Activated CD4-positive, alpha-beta memory T cell treated with anti-CD3 and anti-CD28 coated beads for 36 hours (primary cell): ENCODE measurements at regions not wholly inside any gene's neighbourhood (a gene's known extent, or its start where the extent isn't known, plus 50 kb on each side); places are given as distances from the start of the nearest gene placed in this dataset.

Source experiments
- CTCF ChIA-PET: fragments of 350-600 bp; sonication (Branson Sonifier 250); formaldehyde crosslinking; loops from one replicate; lab custom pipeline; 2021; ENCODE audit warnings: antibody characterized with exemption, inconsistent platforms; lab: Charles Lee
- POLR2A ChIA-PET: fragments of 350-600 bp; sonication (Branson Sonifier 250); formaldehyde crosslinking; loops from one replicate; lab custom pipeline; 2021; ENCODE audit warnings: antibody characterized with exemption; lab: Charles Lee
- DNase-seq: peaks from one replicate; pipeline ENCODE4 v3.0.0-alpha.2; 2020
- H3K27ac Mint-ChIP-seq: one replicate; pipeline ENCODE4 v1.8.0; 2021; ENCODE audit warnings: mixed read lengths
- H3K27me3 Mint-ChIP-seq: one replicate; pipeline ENCODE4 v1.8.0; 2021; ENCODE audit warnings: mixed read lengths
- H3K36me3 Mint-ChIP-seq: one replicate; pipeline ENCODE4 v1.8.0; 2021; ENCODE audit warnings: mixed read lengths
- H3K4me1 Mint-ChIP-seq: one replicate; pipeline ENCODE4 v1.8.0; 2021; ENCODE audit warnings: low read depth, mixed read lengths
- H3K4me3 Mint-ChIP-seq: one replicate; pipeline ENCODE4 v1.8.0; 2021; ENCODE audit warnings: mild to moderate bottlenecking, mixed read lengths
- H3K9me3 Mint-ChIP-seq: one replicate; pipeline ENCODE4 v1.8.0; 2021; ENCODE audit warnings: mixed read lengths
- intact Hi-C: fragments of 100-400 bp; cut with micrococcal nuclease; formaldehyde crosslinking; loops from one replicate; pipeline ENCODE4 v1.15.1; 2023

DNA sequence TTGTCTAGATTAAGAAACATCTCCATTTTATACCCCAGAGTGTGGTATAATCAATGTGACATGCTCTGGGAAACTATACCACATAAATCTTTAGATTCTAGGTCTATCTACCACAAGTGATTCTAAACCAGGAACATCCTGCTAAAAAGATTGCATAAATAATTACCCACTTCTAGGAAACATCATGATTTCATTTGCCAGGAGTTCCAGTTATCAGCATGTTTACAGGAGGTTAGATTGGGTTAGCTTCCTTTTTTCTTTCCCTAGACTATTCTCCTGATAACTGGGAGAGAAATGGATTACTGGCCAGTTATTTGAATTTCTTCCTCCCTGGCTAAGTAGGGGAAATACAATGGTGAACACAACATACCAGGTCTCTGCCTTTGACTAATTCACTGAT, 230.3 kb upstream of the BOD1L1 start:
- Mint-ChIP-seq H3K27ac (no peak overlapping the region), H3K27me3 (no peaks in the 10 kb centered on the region), H3K9me3 (peaks cover 9% of the 10 kb centered on the region), H3K36me3 (no peaks in the 10 kb centered on the region), H3K4me3 (no peak overlapping the region), H3K4me1 (no peaks in the 10 kb centered on the region)
- ChIA-PET POLR2A (no interaction called here), CTCF (interaction anchor here (1.2 kb wide), 1 partner anchor 18 kb away, joined by 3 read pairs; no protein-coding TSS in a partner anchor)
- intact Hi-C loops: no loop called here
- no peak for DNase-seq

DNA sequence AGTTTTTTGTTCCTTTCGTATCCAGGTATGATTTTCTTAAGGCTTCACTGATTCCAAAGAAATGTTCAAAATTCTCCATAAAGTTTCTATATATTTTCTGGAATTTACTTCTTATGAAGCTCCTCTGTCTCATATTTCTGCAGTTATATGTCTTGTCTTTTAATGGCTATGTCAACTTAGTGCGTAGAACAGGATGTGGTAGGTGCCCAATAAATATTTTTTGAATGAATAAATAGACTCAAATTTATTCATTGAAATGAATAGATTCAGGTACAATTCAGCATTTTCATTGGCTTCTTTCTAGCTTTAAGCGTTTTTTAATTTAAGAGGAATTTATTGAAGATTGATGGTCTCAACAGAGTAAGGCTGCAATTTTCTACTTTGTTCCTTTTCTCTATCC, 231.9 kb upstream of the BOD1L1 start:
- Mint-ChIP-seq H3K27me3 (no peaks in the 10 kb centered on the region), H3K4me1 (no peaks in the 10 kb centered on the region), H3K36me3 (no peaks in the 10 kb centered on the region), H3K4me3 (no peak overlapping the region), H3K27ac (no peak overlapping the region), H3K9me3 (peaks cover 21% of the 10 kb centered on the region)
- DNase-seq: no peak
- ChIA-PET CTCF (interaction anchor here (1.6 kb wide), 1 partner anchor 14 kb away, joined by 3 read pairs; no protein-coding TSS in a partner anchor), POLR2A (no interaction called here)
- intact Hi-C loops: no loop called here

DNA sequence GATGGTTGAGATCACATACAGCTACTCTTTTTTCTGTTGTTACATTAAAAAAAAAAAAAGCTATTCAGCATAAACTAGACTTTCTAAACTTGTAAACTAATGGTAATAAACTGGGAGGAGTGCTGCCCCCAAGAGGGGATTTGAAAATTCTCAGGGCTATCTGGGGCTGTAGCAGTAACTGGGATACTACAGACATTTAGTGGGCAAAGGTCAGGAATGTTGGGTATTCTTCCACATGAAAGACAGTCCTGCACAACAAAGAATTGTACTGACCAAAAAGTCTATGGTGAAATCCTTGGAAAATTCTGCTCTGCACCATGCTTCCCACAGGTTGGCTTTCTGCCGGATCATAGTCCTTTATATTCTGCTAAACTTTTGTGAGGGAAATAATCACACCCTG, 232.6 kb upstream of the BOD1L1 start:
- no peak overlapping the region for H3K4me3 Mint-ChIP-seq
- H3K36me3 Mint-ChIP-seq: no peaks in the 10 kb centered on the region
- intact Hi-C loops: no loop called here
- POLR2A ChIA-PET: no interaction called here
- H3K27ac Mint-ChIP-seq: no peak overlapping the region
- no peaks in the 10 kb centered on the region for H3K4me1 Mint-ChIP-seq
- CTCF ChIA-PET: interaction anchor here (1.6 kb wide), 1 partner anchor 15 kb away, joined by 3 read pairs; no protein-coding TSS in a partner anchor
- H3K27me3 Mint-ChIP-seq: peaks cover 1% of the 10 kb centered on the region
- no peak for DNase-seq
- H3K9me3 Mint-ChIP-seq: peaks cover 23% of the 10 kb centered on the region

DNA sequence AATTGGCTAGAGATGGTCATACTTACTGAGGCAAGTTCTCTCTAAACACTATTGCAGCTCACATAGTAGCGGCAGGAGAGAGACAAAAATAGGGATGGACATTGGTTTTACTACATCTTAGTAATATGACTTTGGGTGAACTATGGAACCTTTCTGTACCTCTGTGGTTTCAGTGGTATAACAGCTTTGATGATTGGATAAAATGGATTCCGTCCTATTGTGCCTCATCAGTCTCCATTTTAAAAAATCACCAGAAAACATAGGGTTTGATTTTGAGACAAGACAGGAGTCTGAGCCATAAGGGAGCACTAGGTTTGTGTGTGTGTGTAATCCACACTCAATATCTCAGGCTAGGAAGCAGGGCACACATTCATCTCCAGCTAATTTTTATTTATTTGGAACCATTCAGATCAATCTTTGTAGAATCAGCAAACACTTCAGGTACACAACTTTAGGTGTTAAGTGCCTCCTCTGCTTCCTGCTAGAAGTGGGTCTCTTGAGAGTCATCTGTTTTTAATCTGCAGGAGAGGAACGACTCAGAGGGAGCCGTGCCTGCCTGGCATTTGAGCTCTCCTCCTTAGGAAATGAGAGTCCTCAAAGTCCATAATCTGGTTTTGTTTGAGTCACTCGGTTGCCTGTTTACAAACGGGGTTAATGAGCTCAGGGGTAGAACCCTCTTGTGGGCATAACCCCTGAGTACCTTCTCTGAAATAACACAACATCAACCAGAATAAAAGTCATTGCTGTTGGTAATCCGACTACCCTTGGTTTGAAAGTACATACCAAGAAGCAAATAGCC, 238.5 kb upstream of the BOD1L1 start:
- Mint-ChIP-seq H3K9me3 (peaks cover 23% of the 10 kb centered on the region), H3K4me1 (no peaks in the 10 kb centered on the region), H3K27me3 (peaks cover 1% of the 10 kb centered on the region), H3K27ac (no peak overlapping the region), H3K36me3 (no peaks in the 10 kb centered on the region), H3K4me3 (no peak overlapping the region)
- ChIA-PET CTCF (no interaction called here), POLR2A (no interaction called here)
- no peak for DNase-seq
- intact Hi-C loops: no loop called here

DNA sequence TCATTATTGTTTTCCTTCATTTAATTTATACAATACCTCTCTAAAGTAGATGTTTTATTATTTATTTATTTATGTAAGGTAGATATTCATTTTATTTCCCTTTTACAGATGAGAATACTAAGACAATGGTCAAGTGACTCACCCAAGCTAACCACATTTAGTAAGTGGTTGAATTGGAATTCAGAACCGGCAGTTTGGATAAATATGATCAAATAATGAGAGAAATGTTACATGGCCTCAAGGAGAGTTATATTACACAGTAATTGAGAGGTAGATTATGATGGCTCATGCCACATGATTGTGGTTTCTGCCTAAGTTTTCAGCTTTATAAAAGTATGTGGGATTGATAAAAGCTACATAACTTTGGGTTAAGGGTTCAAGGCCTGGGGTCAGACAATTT, 239.4 kb upstream of the BOD1L1 start:
- CTCF ChIA-PET: no interaction called here
- H3K4me3 Mint-ChIP-seq: no peak overlapping the region
- peaks cover 1% of the 10 kb centered on the region for H3K27me3 Mint-ChIP-seq
- POLR2A ChIA-PET: no interaction called here
- no peaks in the 10 kb centered on the region for H3K36me3 Mint-ChIP-seq
- intact Hi-C loops: no loop called here
- no peaks in the 10 kb centered on the region for H3K4me1 Mint-ChIP-seq
- no peak overlapping the region for H3K27ac Mint-ChIP-seq
- DNase-seq: no peak
- H3K9me3 Mint-ChIP-seq: peaks cover 21% of the 10 kb centered on the region

DNA sequence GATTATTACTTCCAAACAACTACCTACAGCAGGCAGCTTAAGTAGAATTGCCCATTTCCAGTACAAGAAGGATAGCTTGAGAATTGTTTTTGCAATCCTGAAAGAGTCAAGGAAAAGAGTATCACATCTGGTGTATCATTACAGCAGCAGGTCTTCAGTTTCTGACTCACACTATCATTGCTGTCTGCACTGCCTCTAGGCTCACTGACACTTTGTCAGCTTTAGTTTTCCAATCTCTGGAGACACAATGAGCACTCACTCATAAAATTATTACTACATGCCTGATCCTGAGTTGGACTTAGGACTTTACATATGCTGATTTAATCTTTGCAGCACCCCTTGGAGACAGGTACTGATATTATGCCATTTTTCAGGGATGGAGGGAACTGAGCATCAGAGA, 244.6 kb upstream of the BOD1L1 start:
- DNase-seq: no peak
- ChIA-PET POLR2A (no interaction called here), CTCF (no interaction called here)
- intact Hi-C loops: no loop called here
- Mint-ChIP-seq H3K27me3 (no peaks in the 10 kb centered on the region), H3K4me1 (no peaks in the 10 kb centered on the region), H3K36me3 (no peaks in the 10 kb centered on the region), H3K4me3 (no peak overlapping the region), H3K27ac (no peak overlapping the region), H3K9me3 (no peaks in the 10 kb centered on the region)

DNA sequence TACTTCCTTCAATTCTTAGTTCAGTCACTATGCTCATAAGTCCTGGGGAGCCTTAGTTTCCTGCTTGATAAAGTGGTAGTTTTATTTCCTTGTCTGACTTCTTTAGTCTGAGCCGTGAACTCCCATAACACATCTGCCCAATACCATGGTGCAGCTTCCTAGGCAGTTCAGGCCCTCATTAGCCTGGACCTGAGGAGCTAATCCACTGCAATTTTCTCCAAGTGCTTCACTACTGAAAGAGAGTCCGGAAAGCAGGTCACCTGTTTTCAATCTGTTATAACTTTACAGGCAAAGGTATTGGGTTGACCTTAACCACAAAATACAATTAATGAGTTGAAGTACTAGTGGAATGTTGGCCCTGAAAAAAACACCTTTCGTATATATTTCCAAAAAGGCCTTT, 245.4 kb upstream of the BOD1L1 start:
- Mint-ChIP-seq H3K36me3 (no peaks in the 10 kb centered on the region), H3K9me3 (no peaks in the 10 kb centered on the region), H3K27ac (no peak overlapping the region), H3K4me3 (no peak overlapping the region), H3K27me3 (no peaks in the 10 kb centered on the region), H3K4me1 (no peaks in the 10 kb centered on the region)
- intact Hi-C loops: no loop called here
- POLR2A ChIA-PET: no interaction called here
- DNase-seq: no peak
- CTCF ChIA-PET: no interaction called here

DNA sequence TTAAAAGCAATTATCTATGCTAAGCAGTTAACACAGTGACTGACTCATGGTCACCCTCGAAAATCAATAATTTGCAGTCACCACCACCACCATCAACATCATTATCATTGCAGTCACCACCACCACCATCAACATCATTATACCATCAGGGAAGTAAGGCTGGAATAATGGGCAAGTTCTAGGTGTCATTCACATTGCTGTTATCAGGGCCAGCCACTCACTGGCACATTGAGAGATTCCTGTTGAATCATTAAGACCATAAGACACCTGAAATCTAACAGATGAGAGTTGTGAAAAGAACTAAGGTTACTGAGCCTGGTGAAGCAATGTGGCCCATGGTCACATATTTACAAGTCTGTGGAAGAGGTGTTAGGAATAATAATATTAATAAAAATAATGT, 247.7 kb upstream of the BOD1L1 start:
- CTCF ChIA-PET: interaction anchor here (1.3 kb wide), 1 partner anchor 18 kb away, joined by 3 read pairs; no protein-coding TSS in a partner anchor
- no peak overlapping the region for H3K4me3 Mint-ChIP-seq

DNA sequence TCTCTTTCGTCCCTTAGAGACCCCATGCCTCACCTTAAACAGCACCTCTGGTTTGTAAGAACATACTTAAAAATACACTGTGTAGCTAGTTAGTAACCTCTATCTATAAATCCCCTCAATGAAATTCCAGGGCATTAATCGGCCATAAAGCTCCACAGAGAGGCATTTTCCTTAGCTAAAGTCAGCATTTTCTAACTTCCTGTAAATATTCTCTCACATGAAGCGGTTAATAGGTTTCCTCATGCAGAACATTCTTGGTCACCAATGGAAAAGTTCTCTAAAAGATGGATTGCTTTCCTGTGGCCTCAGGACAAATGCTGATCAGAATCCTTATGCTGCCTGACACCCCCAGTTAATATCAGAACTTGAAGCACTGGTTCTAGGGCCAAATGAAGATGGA, 248.6 kb upstream of the BOD1L1 start:
- no peak overlapping the region for H3K4me3 Mint-ChIP-seq
- ChIA-PET CTCF (interaction anchor here (1.3 kb wide), 1 partner anchor 19 kb away, joined by 3 read pairs; no protein-coding TSS in a partner anchor), POLR2A (no interaction called here)
- no peaks in the 10 kb centered on the region for H3K4me1 Mint-ChIP-seq
- no peaks in the 10 kb centered on the region for H3K9me3 Mint-ChIP-seq
- DNase-seq: no peak
- H3K36me3 Mint-ChIP-seq: no peaks in the 10 kb centered on the region
- H3K27ac Mint-ChIP-seq: no peak overlapping the region
- intact Hi-C loops: no loop called here
- H3K27me3 Mint-ChIP-seq: no peaks in the 10 kb centered on the region

More for the DNA sequence above, 247.7 kb upstream of the BOD1L1 start:
- Mint-ChIP-seq H3K27ac (no peak overlapping the region), H3K9me3 (no peaks in the 10 kb centered on the region), H3K27me3 (no peaks in the 10 kb centered on the region), H3K4me1 (no peaks in the 10 kb centered on the region), H3K36me3 (no peaks in the 10 kb centered on the region)
- no peak for DNase-seq
- POLR2A ChIA-PET: no interaction called here
- intact Hi-C loops: no loop called here

DNA sequence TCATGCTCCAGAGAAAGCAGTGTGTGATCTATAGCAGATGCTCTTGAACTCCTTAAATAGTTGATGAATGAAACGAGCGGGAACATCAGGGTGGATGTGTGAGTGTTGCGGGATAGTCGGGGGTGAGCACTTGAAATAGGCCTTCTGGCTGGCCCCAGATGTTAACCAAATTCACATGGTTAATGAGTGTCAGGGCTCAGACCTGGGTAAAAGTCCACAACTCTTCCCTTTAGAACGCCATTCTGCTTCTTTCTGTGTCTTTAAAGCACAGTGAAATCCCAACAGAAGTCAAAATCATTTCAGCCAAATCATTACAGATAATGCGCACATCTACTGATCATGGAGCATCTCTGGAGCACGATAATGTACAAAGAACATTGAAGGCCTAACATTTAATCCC, 249.4 kb upstream of the BOD1L1 start:
- H3K36me3 Mint-ChIP-seq: no peaks in the 10 kb centered on the region
- intact Hi-C loops: no loop called here
- no peak for DNase-seq
- no peaks in the 10 kb centered on the region for H3K4me1 Mint-ChIP-seq
- H3K27ac Mint-ChIP-seq: no peak overlapping the region
- no peak overlapping the region for H3K4me3 Mint-ChIP-seq
- CTCF ChIA-PET: no interaction called here
- H3K27me3 Mint-ChIP-seq: no peaks in the 10 kb centered on the region
- POLR2A ChIA-PET: no interaction called here
- H3K9me3 Mint-ChIP-seq: no peaks in the 10 kb centered on the region

DNA sequence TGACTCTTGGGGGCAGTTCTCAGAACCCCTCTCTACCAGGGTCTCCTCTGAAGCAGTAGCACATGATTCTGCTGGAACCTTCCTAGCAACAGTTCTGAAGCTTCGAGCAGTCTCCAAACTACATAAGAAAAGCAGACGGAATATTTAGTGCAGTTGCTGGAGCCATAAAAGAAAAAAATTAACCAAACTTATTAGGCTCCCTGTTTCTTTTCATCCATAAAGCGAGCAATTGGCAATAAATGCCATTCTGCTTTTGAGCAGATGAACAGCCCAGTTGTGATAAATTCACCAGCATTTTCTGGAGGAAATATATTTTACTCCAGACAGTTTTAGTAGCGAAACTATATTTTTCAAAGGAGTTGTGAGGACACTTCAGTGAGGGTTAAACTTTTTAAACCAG, 250.1 kb upstream of the BOD1L1 start:
- ChIA-PET POLR2A (no interaction called here), CTCF (no interaction called here)
- no peaks in the 10 kb centered on the region for H3K9me3 Mint-ChIP-seq
- no peaks in the 10 kb centered on the region for H3K4me1 Mint-ChIP-seq
- no peak overlapping the region for H3K4me3 Mint-ChIP-seq
- H3K27me3 Mint-ChIP-seq: no peaks in the 10 kb centered on the region
- no peak for DNase-seq
- intact Hi-C loops: no loop called here
- H3K27ac Mint-ChIP-seq: no peak overlapping the region
- no peaks in the 10 kb centered on the region for H3K36me3 Mint-ChIP-seq

DNA sequence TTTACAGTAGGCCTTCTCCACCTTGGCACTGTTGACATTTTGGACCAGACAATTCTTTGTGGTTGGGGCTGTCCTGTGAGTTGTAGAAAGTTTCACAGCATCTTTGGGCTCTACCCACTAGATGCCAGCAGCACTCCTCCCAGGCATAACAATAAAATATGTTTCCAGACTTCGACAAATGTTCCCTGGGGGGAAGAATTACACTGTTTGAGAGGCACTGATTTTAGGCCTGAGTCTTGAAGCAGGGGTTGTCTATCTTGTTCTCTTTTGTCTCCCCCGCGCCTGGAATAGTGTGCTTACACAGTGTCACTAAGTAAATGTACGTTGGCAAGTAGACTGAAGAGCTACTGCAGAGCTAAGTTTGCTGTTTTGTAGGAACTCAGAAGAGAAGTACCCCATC, 254.4 kb upstream of the BOD1L1 start:
- no peak overlapping the region for H3K27ac Mint-ChIP-seq
- H3K27me3 Mint-ChIP-seq: no peaks in the 10 kb centered on the region
- no peak for DNase-seq
- no peak overlapping the region for H3K4me3 Mint-ChIP-seq
- CTCF ChIA-PET: no interaction called here
- no peaks in the 10 kb centered on the region for H3K4me1 Mint-ChIP-seq
- H3K9me3 Mint-ChIP-seq: no peaks in the 10 kb centered on the region
- no peaks in the 10 kb centered on the region for H3K36me3 Mint-ChIP-seq
- POLR2A ChIA-PET: no interaction called here
- intact Hi-C loops: no loop called here

DNA sequence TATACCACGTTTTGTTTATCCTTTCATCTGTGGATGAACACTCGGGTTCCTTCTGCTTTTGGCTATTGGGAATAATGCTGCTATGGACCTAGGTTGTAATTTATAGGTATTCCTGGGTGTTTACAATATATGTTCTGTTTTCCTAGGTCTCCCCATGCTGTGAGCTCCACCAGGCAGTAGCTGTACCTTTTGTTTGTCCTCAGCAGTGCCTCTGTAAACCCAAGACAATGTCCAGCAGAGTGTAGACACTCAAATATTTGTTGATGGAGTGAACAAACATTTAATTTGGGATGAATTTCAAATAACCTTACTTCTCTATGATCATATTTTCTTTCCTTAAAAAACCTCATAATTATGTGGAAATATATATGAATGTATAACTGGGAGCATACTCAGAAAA, 259.5 kb upstream of the BOD1L1 start:
- Mint-ChIP-seq H3K36me3 (no peaks in the 10 kb centered on the region), H3K27me3 (no peaks in the 10 kb centered on the region), H3K27ac (no peak overlapping the region), H3K4me1 (no peaks in the 10 kb centered on the region), H3K9me3 (no peaks in the 10 kb centered on the region), H3K4me3 (no peak overlapping the region)
- CTCF ChIA-PET: no interaction called here
- POLR2A ChIA-PET: no interaction called here
- intact Hi-C loops: no loop called here
- DNase-seq: no peak
